NOMO-1 treated with DMSO at 0.1 percent for 48 hours (cell line): ENCODE measurements at regions not wholly inside any gene's neighbourhood (a gene's known extent, or its start where the extent isn't known, plus 50 kb on each side); places are given as distances from the start of the nearest gene placed in this dataset.

ENCODE experiments used
- DNase-seq: peaks from one replicate; lab custom pipeline; 2025; ENCODE audit not compliant: unreplicated experiment; lab: John Stamatoyannopoulos, UW

- no peak for DNase-seq
Measured at GRCh38 chr6:114452785-114453401, 110.1 kb upstream of the HS3ST5 start.

GRCh38 chr6:114450631-114451030, 107.8 kb upstream of the HS3ST5 start:
- no peak for DNase-seq

GRCh38 chr6:114449659-114450058, 106.8 kb upstream of the HS3ST5 start:
- no peak for DNase-seq

GRCh38 chr6:114446342-114446741, 103.5 kb upstream of the HS3ST5 start:
- DNase-seq, result no peak

GRCh38 chr6:114445846-114446245, 103.0 kb upstream of the HS3ST5 start:
- no peak for DNase-seq

- no peak for DNase-seq
Measured at GRCh38 chr6:114439411-114439810, 96.6 kb upstream of the HS3ST5 start.

GRCh38 chr6:114437235-114437634, 94.4 kb upstream of the HS3ST5 start:
- no peak for DNase-seq

GRCh38 chr6:114436691-114437090, 93.9 kb upstream of the HS3ST5 start:
- no peak for DNase-seq

GRCh38 chr6:114435985-114436384, 93.2 kb upstream of the HS3ST5 start:
- no peak for DNase-seq

- DNase-seq, result no peak
Measured at GRCh38 chr6:114432400-114432799, 89.6 kb upstream of the HS3ST5 start.

- DNase-seq, result no peak
Measured at GRCh38 chr6:114431641-114432040, 88.8 kb upstream of the HS3ST5 start.

GRCh38 chr6:114430534-114431124, 87.8 kb upstream of the HS3ST5 start:
- DNase-seq, result no peak

GRCh38 chr6:114428341-114428740, 85.5 kb upstream of the HS3ST5 start:
- DNase-seq, result no peak

- DNase-seq, result no peak
Measured at GRCh38 chr6:114421199-114421598, 78.4 kb upstream of the HS3ST5 start.

- no peak for DNase-seq
Measured at GRCh38 chr6:114419175-114419574, 76.4 kb upstream of the HS3ST5 start.

GRCh38 chr6:114418304-114418972, 75.6 kb upstream of the HS3ST5 start:
- no peak for DNase-seq

- no peak for DNase-seq
Measured at GRCh38 chr6:114407426-114408035, 64.7 kb upstream of the HS3ST5 start.

GRCh38 chr6:114404339-114404955, 61.6 kb upstream of the HS3ST5 start:
- DNase-seq, result no peak

- no peak for DNase-seq
Measured at GRCh38 chr6:114403858-114404257, 61.0 kb upstream of the HS3ST5 start.

- DNase-seq, result no peak
Measured at GRCh38 chr6:114398481-114398880, 55.7 kb upstream of the HS3ST5 start.
